WTC11 (cell line): ENCODE measurements at regions not wholly inside any gene's neighbourhood (a gene's known extent, or its start where the extent isn't known, plus 50 kb on each side); places are given as distances from the start of the nearest gene placed in this dataset.

Experiments
- ATAC-seq: fragments of 200-7000 bp; cut with Tn5 transposase; 2 replicates; pipeline ENCODE4 v1.10.0; 2021; ENCODE audit warnings: mild to moderate bottlenecking, moderate library complexity
- CTCF ChIA-PET: fragments of 300-600 bp; sonication (Branson Sonifier 250); formaldehyde crosslinking; loops from one replicate; lab custom pipeline; 2021; ENCODE audit warnings: antibody characterized with exemption; lab: Charles Lee
- POLR2A ChIA-PET: fragments of 350-600 bp; sonication (Branson Sonifier 250); formaldehyde crosslinking; loops from one replicate; lab custom pipeline; 2021; ENCODE audit warnings: antibody characterized with exemption; lab: Charles Lee
- DNase-seq: peaks from one replicate; pipeline ENCODE4 v3.0.0; 2021; ENCODE audit warnings: low spot score
- H3K27ac Mint-ChIP-seq: 2 replicates; pipeline ENCODE4 v1.8.0; 2021; ENCODE audit warnings: mixed read lengths
- H3K27me3 Mint-ChIP-seq: 2 replicates; pipeline ENCODE4 v1.8.0; 2021; ENCODE audit warnings: low read depth, mild to moderate bottlenecking, moderate library complexity, mixed read lengths
- H3K36me3 Mint-ChIP-seq: 2 replicates; pipeline ENCODE4 v1.8.0; 2021; ENCODE audit warnings: mixed read lengths
- H3K4me1 Mint-ChIP-seq: 2 replicates; pipeline ENCODE4 v1.8.0; 2022; ENCODE audit warnings: mixed read lengths
- H3K4me3 Mint-ChIP-seq: 2 replicates; pipeline ENCODE4 v1.8.0; 2021; ENCODE audit warnings: mild to moderate bottlenecking, moderate library complexity, mixed read lengths
- H3K9me3 Mint-ChIP-seq: 2 replicates; pipeline ENCODE4 v1.8.0; 2021; ENCODE audit warnings: mixed read lengths
- CREB1 ChIP-seq: sonication (generic); formaldehyde crosslinking; IDR thresholded peaks from 2 replicates; pipeline ENCODE4 v1.8.0; 2023; ENCODE audit warnings: mild to moderate bottlenecking, missing genetic modification reagents
- ESRRA ChIP-seq: sonication (generic); formaldehyde crosslinking; IDR thresholded peaks from 2 replicates; pipeline ENCODE4 v1.8.1; 2022; ENCODE audit warnings: mild to moderate bottlenecking, missing genetic modification reagents, borderline replicate concordance
- FOXJ3 ChIP-seq: sonication (generic); formaldehyde crosslinking; IDR thresholded peaks from 2 replicates; pipeline ENCODE4 v1.9.0; 2021; ENCODE audit warnings: missing genetic modification reagents, mild to moderate bottlenecking, borderline replicate concordance
- HMGXB4 ChIP-seq: sonication (generic); formaldehyde crosslinking; IDR thresholded peaks from 2 replicates; pipeline ENCODE4 v1.8.1; 2023; ENCODE audit warnings: mild to moderate bottlenecking, moderate library complexity, missing genetic modification reagents
- IRF2 ChIP-seq: sonication (generic); formaldehyde crosslinking; IDR thresholded peaks from 2 replicates; pipeline ENCODE4 v1.8.0; 2022; ENCODE audit warnings: low read depth, missing genetic modification reagents, borderline replicate concordance
- KAT7 ChIP-seq: sonication (generic); formaldehyde crosslinking; IDR thresholded peaks from 2 replicates; pipeline ENCODE4 v1.8.1; 2023; ENCODE audit warnings: missing genetic modification reagents, mild to moderate bottlenecking, borderline replicate concordance
- MXD4 ChIP-seq: fragments of 250-450 bp; sonication (Bioruptor Pico); IDR thresholded peaks from 2 replicates; pipeline ENCODE4 v1.8.0; 2021; ENCODE audit warnings: mild to moderate bottlenecking, moderate library complexity, borderline replicate concordance
- NFATC4 ChIP-seq: fragments of 250-450 bp; sonication (Bioruptor Pico); IDR thresholded peaks from 2 replicates; pipeline ENCODE4 v1.9.0; 2021; ENCODE audit warnings: mild to moderate bottlenecking
- NFE2L1 ChIP-seq: sonication (generic); formaldehyde crosslinking; IDR thresholded peaks from 2 replicates; pipeline ENCODE4 v1.8.1; 2023; ENCODE audit warnings: missing genetic modification reagents
- NR2C2 ChIP-seq: sonication (generic); formaldehyde crosslinking; IDR thresholded peaks from 2 replicates; pipeline ENCODE4 v1.8.0; 2022; ENCODE audit warnings: mild to moderate bottlenecking, missing genetic modification reagents
- OVOL2 ChIP-seq: fragments of 250-450 bp; sonication (Bioruptor Pico); IDR thresholded peaks from 2 replicates; pipeline ENCODE4 v1.9.0; 2021; ENCODE audit warnings: mild to moderate bottlenecking, borderline replicate concordance
- SP1 ChIP-seq: sonication (generic); formaldehyde crosslinking; conservative IDR thresholded peaks from 2 replicates; pipeline ENCODE4 v1.8.1; 2022; ENCODE audit warnings: missing genetic modification reagents
- TEAD1 ChIP-seq: sonication (generic); formaldehyde crosslinking; IDR thresholded peaks from 2 replicates; pipeline ENCODE4 v1.8.0; 2022; ENCODE audit warnings: mild to moderate bottlenecking, missing genetic modification reagents
- TEAD4 ChIP-seq: sonication (generic); formaldehyde crosslinking; IDR thresholded peaks from 2 replicates; pipeline ENCODE4 v1.8.0; 2022; ENCODE audit warnings: mild to moderate bottlenecking, missing genetic modification reagents
- TP53 ChIP-seq: sonication (generic); formaldehyde crosslinking; IDR thresholded peaks from 2 replicates; pipeline ENCODE4 v1.8.1; 2023; ENCODE audit warnings: mild to moderate bottlenecking, missing genetic modification reagents
- ZNF138 ChIP-seq: sonication (generic); formaldehyde crosslinking; conservative IDR thresholded peaks from 2 replicates; pipeline ENCODE4 v1.8.1; 2022; ENCODE audit warnings: mild to moderate bottlenecking, moderate library complexity, missing genetic modification reagents
- ZNF396 ChIP-seq: fragments of 250-450 bp; sonication (Bioruptor Pico); IDR thresholded peaks from 2 replicates; pipeline ENCODE4 v1.8.0; 2021; ENCODE audit warnings: mild to moderate bottlenecking, moderate library complexity, borderline replicate concordance
- TF ChIP-seq, protein P1 (sequence below): sonication (generic); formaldehyde crosslinking; IDR thresholded peaks from 2 replicates; pipeline ENCODE4 v1.8.1; 2023; ENCODE audit warnings: mild to moderate bottlenecking, missing genetic modification reagents, moderate library complexity
- TF ChIP-seq, protein P2 (sequence below): sonication (generic); formaldehyde crosslinking; IDR thresholded peaks from 2 replicates; pipeline ENCODE4 v1.8.1; 2023; ENCODE audit warnings: mild to moderate bottlenecking, missing genetic modification reagents, borderline replicate concordance
- TF ChIP-seq, protein P3 (sequence below): sonication (generic); formaldehyde crosslinking; IDR thresholded peaks from 2 replicates; pipeline ENCODE4 v1.8.1; 2023; ENCODE audit warnings: mild to moderate bottlenecking, missing genetic modification reagents

DNA sequence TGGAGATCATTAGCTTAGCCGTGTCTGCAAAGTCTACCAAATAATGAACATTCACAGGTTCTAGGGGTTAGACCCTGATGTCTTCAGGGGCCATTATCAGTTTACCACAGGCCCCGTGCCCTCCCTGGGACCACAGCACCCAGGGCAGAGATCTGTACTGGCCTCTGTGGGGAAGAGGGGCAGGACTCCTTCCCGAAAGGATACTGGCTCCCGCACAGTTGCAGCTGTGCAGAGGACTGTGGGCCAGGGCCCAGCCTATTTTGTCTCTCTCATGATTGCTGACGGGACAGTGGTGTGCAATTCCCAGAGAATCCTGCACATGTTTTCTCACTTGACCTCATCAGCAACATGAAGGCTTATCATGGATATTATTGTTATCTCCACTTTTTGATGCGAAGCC is 243.9 kb downstream of the GLRX3 start (continued):
- no peak for TF ChIP-seq ZNF396 (CRISPR knock-in tag)
- TF ChIP-seq NFE2L1 (CRISPR knock-in tag), result no peak
- no peak for TF ChIP-seq KAT7 (CRISPR knock-in tag)
- no peak for TF ChIP-seq ZNF138 (CRISPR knock-in tag)
- no peak for TF ChIP-seq TEAD4 (CRISPR knock-in tag)

GRCh38 chr10:130382031-130382430 is 245.8 kb downstream of the GLRX3 start:
- Mint-ChIP-seq H3K9me3 (peaks cover 82% of the 10 kb centered on the region), H3K4me1 (no peaks in the 10 kb centered on the region), H3K4me3 (no peak overlapping the region), H3K36me3 (peaks cover 84% of the 10 kb centered on the region), H3K27ac (no peak overlapping the region), H3K27me3 (peaks cover 15% of the 10 kb centered on the region)
- DNase-seq (no peak), ATAC-seq (no peak)
- TF ChIP-seq MXD4 (CRISPR knock-in tag), result no peak
- no peak for TF ChIP-seq NFATC4 (CRISPR knock-in tag)
- TF ChIP-seq SP1 (CRISPR knock-in tag), result no peak
- TF ChIP-seq OVOL2 (CRISPR knock-in tag), result no peak
- TF ChIP-seq, protein P1, sequence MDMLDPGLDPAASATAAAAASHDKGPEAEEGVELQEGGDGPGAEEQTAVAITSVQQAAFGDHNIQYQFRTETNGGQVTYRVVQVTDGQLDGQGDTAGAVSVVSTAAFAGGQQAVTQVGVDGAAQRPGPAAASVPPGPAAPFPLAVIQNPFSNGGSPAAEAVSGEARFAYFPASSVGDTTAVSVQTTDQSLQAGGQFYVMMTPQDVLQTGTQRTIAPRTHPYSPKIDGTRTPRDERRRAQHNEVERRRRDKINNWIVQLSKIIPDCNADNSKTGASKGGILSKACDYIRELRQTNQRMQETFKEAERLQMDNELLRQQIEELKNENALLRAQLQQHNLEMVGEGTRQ (CRISPR knock-in tag), result no peak
- no peak for TF ChIP-seq NR2C2 (CRISPR knock-in tag)
- no peak for TF ChIP-seq CREB1 (CRISPR knock-in tag)
- no peak for TF ChIP-seq TP53 (CRISPR knock-in tag)
- TF ChIP-seq, protein P2, sequence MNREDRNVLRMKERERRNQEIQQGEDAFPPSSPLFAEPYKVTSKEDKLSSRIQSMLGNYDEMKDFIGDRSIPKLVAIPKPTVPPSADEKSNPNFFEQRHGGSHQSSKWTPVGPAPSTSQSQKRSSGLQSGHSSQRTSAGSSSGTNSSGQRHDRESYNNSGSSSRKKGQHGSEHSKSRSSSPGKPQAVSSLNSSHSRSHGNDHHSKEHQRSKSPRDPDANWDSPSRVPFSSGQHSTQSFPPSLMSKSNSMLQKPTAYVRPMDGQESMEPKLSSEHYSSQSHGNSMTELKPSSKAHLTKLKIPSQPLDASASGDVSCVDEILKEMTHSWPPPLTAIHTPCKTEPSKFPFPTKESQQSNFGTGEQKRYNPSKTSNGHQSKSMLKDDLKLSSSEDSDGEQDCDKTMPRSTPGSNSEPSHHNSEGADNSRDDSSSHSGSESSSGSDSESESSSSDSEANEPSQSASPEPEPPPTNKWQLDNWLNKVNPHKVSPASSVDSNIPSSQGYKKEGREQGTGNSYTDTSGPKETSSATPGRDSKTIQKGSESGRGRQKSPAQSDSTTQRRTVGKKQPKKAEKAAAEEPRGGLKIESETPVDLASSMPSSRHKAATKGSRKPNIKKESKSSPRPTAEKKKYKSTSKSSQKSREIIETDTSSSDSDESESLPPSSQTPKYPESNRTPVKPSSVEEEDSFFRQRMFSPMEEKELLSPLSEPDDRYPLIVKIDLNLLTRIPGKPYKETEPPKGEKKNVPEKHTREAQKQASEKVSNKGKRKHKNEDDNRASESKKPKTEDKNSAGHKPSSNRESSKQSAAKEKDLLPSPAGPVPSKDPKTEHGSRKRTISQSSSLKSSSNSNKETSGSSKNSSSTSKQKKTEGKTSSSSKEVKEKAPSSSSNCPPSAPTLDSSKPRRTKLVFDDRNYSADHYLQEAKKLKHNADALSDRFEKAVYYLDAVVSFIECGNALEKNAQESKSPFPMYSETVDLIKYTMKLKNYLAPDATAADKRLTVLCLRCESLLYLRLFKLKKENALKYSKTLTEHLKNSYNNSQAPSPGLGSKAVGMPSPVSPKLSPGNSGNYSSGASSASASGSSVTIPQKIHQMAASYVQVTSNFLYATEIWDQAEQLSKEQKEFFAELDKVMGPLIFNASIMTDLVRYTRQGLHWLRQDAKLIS (CRISPR knock-in tag), result no peak
- no peak for TF ChIP-seq KAT7 (CRISPR knock-in tag)
- TF ChIP-seq, protein P3, sequence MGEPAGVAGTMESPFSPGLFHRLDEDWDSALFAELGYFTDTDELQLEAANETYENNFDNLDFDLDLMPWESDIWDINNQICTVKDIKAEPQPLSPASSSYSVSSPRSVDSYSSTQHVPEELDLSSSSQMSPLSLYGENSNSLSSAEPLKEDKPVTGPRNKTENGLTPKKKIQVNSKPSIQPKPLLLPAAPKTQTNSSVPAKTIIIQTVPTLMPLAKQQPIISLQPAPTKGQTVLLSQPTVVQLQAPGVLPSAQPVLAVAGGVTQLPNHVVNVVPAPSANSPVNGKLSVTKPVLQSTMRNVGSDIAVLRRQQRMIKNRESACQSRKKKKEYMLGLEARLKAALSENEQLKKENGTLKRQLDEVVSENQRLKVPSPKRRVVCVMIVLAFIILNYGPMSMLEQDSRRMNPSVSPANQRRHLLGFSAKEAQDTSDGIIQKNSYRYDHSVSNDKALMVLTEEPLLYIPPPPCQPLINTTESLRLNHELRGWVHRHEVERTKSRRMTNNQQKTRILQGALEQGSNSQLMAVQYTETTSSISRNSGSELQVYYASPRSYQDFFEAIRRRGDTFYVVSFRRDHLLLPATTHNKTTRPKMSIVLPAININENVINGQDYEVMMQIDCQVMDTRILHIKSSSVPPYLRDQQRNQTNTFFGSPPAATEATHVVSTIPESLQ (CRISPR knock-in tag), result no peak
- no peak for TF ChIP-seq ESRRA (CRISPR knock-in tag)
- TF ChIP-seq TEAD1 (CRISPR knock-in tag), result no peak
- no peak for TF ChIP-seq HMGXB4 (CRISPR knock-in tag)
- TF ChIP-seq IRF2 (CRISPR knock-in tag), result no peak
- TF ChIP-seq FOXJ3 (CRISPR knock-in tag), result no peak
- CTCF ChIA-PET, result no interaction called here
- POLR2A ChIA-PET, result no interaction called here
